ENCODE measurements at regions not wholly inside any gene's neighbourhood (a gene's known extent, or its start where the extent isn't known, plus 50 kb on each side); places are given as distances from the start of the nearest gene placed in this dataset.

DNA sequence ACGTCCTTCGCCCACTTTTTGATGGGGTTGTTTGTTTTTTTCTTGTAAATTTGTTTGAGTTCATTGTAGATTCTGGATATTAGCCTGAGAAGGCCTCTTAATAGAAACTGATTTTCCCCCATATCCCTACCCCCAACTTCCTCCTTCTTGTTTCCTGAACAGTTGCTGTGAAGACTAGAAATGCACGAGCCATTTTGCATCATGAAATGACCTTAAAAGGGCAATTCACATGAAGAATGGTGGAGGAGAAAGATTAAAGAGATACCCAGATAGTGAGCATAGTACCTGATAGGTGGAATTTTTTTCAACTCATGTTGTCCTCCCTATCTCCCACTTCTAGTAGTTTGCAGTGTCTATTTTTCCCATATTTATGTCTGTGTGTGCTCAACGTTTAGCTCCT, 55.2 kb upstream of the KCNH8 start:
- DNase-seq: no peak

DNA sequence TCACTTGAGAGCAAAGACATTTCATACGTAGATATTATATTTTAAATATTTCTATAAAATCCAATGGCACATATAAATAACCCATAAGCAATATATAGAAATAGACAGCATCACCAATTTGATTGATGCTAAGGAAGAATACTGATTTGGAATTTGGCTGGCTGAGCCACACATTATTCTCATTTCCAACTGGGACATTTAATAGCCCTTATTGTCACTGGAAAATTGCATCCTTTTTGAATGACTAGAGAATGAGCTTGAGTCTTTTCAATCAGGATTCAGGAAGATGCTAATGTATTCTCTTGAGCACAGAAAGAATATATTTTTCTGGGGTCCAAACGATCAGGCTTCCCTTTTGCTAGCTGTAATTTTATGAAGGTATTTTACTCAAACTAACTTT, 70.9 kb upstream of the KCNH8 start:
- DNase-seq: no peak

- DNase-seq: no peak
Observed at GRCh38 chr3:19075037-19075436, 73.3 kb upstream of the KCNH8 start.

- no peak for DNase-seq
Observed at GRCh38 chr3:19074257-19074900, 73.9 kb upstream of the KCNH8 start.

- DNase-seq: no peak
Observed at GRCh38 chr3:19073341-19074105, 74.8 kb upstream of the KCNH8 start.

GRCh38 chr3:19070325-19070724, 78.0 kb upstream of the KCNH8 start:
- no peak for DNase-seq

GRCh38 chr3:19065027-19065426, 83.3 kb upstream of the KCNH8 start:
- DNase-seq: no peak

GRCh38 chr3:19063936-19064335, 84.4 kb upstream of the KCNH8 start:
- no peak for DNase-seq

DNA sequence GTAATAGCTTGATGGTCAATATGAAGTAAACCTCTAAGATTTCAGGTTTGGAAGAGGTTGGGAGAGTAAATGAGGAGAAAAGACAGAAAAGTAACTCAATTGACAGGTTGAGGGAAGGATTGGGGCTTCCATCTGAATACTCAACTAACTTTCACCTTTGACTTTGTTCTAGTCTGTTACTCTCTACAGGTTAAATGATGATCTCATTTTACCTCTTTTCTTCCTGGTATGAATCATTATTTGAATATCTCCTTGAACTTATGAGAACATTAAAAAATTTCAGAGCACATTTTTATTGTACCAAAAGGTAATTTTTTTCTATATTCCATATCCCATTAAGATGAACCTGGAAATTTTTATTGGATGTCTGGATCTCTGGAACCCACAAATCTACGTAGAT, 87.9 kb upstream of the KCNH8 start:
- DNase-seq: no peak

- DNase-seq: no peak
Observed at GRCh38 chr3:19052874-19053273, 95.4 kb upstream of the KCNH8 start.

GRCh38 chr3:19046440-19046839, 101.9 kb upstream of the KCNH8 start:
- DNase-seq: no peak

DNA sequence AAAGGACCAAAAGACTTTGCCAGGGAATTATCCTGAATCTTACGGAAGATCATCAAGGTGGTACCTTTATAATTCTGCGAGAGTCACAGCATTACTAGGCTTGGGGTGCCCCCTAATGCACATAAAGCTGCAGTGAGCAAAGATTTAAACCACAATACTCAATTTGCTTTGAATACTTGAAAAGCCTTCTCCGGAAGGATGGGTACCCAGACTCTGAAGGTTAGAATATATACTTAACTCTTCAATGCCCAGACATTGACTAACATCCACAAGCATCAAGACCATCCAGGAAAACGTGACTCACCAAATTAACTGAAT, 117.8 kb upstream of the KCNH8 start:
- DNase-seq: no peak

DNA sequence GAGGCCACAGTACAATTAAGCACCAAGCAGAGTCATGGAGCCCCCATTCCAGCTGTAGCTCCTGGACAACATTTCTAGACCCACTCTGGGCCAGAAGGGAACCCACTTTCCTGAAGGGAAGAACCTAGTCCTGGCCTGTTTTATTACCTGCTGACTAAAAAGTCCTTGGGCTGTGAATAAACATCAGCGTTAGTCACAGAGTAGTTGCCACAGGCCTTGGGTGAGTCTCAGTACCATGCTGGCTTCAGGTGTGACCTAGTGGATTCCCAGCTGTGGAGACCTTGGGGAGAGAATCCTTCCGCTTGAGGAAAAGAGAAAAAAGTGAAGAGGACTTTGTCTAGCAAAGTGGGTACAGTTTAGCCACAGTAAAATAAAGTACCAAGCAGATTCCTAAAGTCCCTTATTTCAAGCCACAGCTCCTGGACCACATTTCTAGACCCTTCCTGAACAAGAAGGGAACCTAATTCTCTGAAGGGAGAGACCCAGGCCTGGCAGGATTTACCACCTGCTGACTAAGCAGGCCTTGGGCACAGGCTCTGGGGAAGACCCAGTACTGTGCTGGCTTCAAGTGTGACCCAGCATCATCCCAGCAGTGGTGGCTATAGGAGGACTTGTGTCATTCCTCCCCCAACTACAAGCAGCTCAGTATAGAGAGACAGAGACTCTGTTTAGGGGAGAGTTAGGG, 118.3 kb upstream of the KCNH8 start:
- no peak for DNase-seq

DNA sequence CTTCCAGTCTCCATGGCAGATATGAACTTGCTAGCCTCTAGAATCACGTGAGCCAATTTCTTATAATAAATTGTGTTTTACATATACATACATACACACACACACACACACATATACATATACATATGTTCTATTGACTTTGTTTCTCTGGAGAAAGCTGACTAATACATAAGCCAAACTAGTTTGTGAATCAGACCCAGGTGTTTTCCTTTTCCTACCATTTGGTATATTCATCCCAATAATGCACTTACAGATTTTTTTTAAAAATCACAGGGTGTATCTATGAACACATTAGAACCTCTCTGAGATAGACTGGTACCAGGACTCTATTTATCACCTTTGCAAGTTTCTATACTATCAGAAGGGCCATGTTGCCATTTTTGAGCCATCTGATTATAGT, 122.9 kb upstream of the KCNH8 start:
- no peak for DNase-seq

GRCh38 chr3:19022546-19022945, 125.8 kb upstream of the KCNH8 start:
- DNase-seq: no peak

DNA sequence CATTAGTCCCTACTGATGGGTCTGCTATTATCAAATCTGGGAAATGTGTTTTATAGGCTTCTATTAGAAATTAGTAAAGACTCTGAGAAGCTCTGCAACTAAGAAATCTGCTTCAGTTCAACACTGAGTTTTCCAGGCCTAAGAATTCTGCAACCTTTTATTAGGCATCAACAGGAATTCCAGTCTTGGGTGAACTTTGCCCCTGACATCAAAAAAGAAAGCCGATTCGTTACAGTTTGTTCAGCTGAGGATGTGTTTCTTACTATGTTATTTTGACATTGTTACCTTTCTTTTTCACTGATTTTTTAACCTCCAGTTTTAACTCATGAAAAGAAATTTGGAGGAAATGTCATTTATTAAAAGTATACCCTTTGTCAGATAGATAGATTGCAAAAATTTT, 131.5 kb upstream of the KCNH8 start:
- DNase-seq: no peak

DNA sequence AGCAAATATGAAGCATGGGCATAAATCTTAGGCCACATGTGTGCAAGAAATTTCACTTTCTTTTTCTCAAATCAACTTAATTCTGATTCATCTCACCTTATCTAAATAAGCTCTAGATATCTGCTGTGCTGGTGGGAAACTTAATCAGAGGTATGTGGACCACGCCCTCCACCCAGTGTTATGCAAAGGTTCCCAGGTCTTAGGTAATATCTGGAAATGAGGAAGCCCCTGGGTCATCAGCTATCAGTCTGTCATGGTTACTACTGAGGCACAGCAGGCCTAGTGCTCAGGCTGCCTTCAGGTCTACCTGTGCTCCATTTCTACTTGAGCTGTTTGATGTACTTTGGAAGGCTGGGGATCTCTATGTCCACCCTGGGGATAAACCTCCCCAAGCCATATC, 134.4 kb upstream of the KCNH8 start:
- DNase-seq: no peak

DNA sequence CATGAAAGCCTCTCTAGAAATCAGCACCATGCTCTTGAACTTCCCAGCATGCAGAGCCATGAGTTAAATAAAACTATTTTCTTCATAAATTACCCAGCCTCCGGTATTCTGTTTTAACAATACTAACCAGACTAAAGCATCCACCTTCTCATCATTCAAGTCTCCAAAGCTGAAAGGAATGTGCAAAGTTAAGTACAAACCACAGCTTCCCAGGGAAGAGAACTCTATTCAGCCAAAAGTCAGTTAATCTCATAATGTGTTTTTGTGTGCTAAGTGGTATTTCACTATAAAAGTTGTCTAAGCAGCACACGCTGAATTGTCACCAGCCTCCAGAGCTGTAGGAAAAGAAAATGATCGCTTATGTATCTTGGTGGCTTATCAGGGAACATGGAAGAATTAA, 135.5 kb upstream of the KCNH8 start:
- no peak for DNase-seq

DNA sequence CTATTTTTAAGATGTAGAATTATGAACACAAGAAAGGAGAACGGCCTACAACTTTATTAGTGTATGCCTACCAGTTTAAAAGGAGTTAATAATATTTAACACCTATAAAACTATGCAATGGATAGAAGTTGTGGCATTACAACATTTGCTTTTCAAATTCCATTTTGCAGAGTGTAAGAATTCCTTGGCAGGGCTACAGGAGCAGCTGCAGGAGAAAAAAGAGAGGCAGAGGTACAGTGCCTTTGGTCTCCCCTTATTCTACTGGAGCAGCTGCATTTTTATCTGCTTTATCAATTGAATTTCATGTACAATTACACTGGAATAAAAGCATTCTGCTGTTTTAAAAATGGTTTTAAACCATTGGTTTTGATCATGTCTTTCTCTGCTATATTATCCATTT, 145.7 kb upstream of the KCNH8 start:
- no peak for DNase-seq

DNA sequence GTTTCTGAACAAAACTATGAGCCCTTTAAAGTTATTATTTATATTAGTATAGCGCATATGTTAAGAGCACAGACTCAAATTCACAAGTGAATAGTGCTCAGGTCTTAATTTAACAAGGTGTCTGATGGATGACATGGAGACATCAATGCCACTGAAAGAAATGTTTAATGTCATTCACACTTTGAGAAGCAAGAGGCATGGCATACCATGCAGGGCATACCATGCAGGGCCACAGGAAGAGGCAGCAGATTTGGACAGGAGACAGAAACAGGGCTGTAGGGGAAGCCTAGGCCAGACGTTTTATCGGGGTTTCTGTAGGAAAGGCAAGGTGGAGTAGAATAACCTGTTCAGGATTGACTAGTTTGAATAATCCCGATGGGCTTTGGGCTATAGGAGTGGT, 150.2 kb upstream of the KCNH8 start:
- no peak for DNase-seq

GRCh38 chr3:18992709-18993108, 155.6 kb upstream of the KCNH8 start:
- DNase-seq: no peak

- DNase-seq: no peak
Observed at GRCh38 chr3:18989237-18989795, 159.0 kb upstream of the KCNH8 start.

- no peak for DNase-seq
Observed at GRCh38 chr3:18988614-18989229, 159.6 kb upstream of the KCNH8 start.
